NT2/D1 (cell line): ENCODE measurements at regions not wholly inside any gene's neighbourhood (a gene's known extent, or its start where the extent isn't known, plus 50 kb on each side); places are given as distances from the start of the nearest gene placed in this dataset.

Experiments
- SUZ12 ChIP-seq: IDR thresholded peaks from 2 replicates; pipeline ENCODE4 v1.6.1; 2011; ENCODE audit not compliant: insufficient read length, insufficient read depth; ENCODE audit errors: extremely low read depth
- YY1 ChIP-seq: IDR thresholded peaks from 2 replicates; pipeline ENCODE4 v1.6.1; 2011; ENCODE audit not compliant: insufficient read length, insufficient read depth
- ZNF274 ChIP-seq: IDR thresholded peaks from 2 replicates; pipeline ENCODE4 v1.6.1; 2011; ENCODE audit warnings: mild to moderate bottlenecking, low read depth, low read length

GRCh38 chr13:52949742-52950141 is 78.9 kb upstream of the OLFM4 start:
- TF ChIP-seq YY1 (no peak), SUZ12 (no peak), ZNF274 (no peak)
